ENCODE measurements at regions not wholly inside any gene's neighbourhood (a gene's known extent, or its start where the extent isn't known, plus 50 kb on each side); places are given as distances from the start of the nearest gene placed in this dataset.
"Not testable (repeated sequence)": the region's sequence is repeated elsewhere in the genome, so short reads cannot be mapped to it uniquely, and the experiment has no call there.

DNA sequence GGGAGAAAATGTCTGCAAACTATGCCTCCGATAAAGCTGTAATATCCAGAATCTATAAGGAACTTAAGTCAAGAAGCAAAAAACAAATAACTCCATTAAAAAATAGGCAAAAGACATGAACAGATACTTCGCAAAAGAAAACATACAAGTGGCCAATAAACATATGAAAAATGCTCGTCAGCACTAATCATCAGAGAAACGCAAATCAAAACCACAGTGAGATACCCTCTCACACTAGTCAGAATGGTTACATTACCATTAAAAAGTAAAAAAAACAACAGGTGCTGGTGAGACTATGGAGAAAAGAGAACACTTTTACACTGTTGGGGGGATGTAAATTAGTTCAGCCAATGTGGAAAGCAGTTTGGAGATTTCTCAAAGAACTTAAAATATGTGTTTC is 498.5 kb upstream of the GRM7 start:
- no peak for DNase-seq

DNA sequence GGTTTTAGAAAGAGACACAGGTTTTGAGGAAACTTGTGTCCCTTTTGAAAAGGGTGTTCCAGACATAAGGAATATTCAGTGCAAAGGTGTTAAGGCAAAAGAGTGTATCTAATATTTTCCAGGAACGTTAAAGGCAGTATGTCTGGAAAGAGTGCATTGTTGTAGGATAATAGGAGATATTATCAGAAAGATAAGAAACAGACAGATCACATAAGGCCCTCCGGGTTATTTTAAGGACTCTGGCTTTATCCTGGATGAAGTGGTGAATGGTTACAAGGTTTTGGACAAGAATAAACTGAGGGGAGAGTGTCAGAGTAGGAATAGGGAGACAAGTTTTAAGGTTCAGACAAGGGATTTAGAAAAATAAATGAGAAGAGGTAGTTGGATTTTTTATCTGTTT is 493.7 kb upstream of the GRM7 start:
- no peak for DNase-seq

DNA sequence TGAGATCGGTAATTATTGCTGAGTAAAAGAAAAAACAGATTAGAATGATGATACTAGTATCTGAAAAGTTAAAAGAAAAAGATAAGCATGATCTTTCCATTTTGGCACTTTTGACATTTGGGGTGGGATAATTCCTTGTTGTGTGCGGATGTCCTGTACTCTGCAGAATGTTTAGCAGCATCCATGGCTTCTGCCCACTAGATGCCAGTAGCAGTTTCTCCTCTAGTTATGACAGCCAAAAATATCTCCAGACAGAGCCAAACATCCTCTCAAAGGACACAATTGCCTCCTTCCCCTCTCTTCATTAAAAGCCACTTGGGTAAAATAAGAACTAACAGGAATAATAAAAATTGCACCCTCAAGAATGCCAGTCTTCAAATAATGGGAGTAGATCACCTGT is 468.8 kb upstream of the GRM7 start:
- no peak for DNase-seq

DNA sequence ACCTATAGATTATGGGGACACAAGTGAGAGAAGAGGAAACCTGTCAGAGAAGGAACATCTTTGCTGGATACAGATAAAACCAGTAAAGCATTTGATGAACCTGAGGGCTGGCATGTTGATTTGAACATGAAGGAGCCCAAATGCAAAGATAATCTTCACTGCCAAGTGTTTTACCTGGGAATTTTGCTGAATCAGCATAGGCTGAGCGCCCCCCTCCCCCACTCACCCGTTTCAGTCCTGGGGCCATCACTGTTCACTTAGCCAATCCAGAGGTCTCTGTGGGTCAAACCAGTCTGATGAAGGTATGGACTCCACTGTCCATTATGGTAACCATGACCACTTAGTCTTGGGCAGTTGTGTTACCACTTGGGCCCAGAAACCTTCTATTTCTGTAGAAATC is 466.0 kb upstream of the GRM7 start:
- no peak for DNase-seq

DNA sequence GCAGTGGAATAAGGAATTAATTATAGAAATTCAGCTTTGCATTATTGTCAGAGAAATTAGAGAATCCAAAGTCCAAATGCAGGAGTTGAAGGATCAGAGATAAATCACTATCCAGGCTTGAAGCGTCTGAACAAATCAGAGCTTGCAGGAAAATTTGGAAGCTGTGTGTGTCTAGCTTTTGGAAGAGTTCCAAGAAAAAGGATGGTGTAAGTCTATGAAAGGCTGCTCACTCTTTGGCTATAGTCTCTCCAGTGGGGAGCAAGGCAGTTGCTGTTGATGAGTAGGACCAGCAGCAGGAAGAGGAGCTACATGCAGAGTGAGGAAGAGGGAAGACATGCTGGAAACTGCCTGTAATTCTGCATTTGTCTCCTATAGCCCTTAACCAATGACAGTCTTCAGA is 464.3 kb upstream of the GRM7 start:
- no peak for DNase-seq

DNA sequence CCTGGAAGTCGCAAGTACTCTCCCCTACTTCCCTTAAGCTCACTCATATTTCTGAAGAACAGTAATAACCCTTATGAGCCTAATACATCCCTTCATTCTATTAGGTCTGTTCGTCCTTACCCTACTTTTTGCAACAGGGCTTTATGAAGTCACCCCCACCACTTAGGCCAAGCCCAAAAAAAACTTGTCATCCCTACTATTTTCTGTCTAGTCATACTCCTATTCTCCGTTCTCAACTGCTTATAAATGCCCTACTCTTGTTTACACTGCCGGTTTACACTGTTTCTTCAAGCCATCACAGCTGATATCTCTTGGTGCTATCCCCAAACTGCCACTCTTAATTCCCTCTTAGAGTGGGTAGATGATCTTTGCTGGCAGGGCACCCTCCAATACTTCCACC is 458.2 kb upstream of the GRM7 start:
- not testable (repeated sequence) for DNase-seq

DNA sequence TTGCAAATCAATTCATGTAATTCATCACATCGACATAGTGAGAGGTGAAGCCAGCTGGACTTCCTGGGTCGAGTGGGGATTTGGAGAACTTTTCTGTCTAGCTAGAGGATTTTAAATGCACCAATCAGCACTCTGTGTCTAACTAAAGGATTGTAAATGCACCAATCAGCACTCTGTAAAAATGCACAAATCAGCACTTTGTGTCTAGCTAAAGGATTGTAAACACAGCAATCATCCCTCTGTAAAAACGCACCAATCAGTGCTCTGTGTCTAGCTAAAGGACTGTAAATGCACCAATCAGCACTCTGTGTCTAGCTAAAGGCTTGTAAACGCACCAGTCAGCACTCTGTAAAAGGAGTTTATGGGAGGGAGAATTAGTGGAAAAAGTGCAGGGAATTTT is 454.0 kb upstream of the GRM7 start:
- not testable (repeated sequence) for DNase-seq

DNA sequence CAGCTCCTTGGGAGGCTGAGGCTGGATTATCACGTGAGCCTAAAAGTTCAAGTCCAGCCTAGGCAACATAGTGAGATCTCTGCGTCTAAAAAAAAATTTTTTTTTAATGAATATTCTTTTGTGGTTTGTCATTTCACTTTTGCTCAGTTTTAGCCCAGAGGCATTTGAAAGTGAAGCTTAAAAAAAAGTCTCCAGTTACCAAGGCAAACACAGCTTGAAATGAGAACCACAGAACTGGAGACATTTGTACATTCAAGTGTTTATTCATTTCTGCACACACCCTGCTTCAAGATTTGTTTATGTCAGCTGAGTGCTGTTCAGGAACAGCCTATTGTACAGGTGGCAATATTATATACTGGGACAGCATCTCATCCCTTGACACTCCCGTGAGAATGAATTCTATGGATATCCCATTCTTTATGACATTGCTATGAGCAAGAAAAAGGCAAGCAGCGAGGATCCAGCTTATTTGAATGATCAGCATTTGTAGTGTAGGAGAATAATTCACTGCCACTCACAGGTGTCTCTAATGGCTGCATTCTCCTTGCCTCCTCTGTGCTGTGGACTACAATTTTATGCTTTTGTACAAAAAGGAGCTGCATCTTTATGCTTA is 444.8 kb upstream of the GRM7 start:
- DNase-seq: no peak

DNA sequence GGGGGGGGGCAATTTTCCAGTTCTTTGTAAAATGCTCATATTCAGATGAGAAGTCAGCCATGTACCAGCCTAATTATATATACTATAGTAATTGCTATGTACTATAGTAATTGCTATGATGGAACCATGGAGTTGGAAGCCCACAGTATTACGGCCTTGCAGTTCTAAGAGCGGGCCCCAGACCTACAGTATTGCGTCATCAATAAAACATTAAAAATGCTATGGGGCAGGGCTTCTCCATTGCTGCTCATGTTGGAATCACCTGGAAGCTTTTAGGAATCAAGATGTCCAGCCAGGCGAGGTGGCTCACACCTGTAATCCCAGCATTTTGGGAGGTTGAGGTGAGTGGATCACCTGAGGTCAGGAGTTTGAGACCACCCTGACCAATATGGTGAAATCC is 443.7 kb upstream of the GRM7 start:
- no peak for DNase-seq

DNA sequence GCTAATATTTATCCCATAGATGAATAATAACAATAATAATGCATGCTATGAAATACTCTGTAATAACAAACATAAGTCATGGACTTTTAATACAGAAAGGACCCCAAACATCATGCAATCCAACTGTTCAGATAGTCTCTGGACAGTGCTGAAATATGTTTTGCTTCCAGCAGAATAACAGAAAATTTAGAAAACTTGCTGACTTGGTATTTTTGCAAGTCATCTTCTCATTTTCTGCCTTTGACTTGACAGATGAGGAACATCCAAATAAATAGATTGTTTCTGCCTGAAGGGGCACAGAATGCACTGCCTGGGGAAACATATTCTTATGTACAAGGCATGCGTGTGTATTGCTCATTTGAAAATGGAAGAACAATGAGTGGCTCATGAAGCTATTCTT is 442.4 kb upstream of the GRM7 start:
- DNase-seq: no peak

DNA sequence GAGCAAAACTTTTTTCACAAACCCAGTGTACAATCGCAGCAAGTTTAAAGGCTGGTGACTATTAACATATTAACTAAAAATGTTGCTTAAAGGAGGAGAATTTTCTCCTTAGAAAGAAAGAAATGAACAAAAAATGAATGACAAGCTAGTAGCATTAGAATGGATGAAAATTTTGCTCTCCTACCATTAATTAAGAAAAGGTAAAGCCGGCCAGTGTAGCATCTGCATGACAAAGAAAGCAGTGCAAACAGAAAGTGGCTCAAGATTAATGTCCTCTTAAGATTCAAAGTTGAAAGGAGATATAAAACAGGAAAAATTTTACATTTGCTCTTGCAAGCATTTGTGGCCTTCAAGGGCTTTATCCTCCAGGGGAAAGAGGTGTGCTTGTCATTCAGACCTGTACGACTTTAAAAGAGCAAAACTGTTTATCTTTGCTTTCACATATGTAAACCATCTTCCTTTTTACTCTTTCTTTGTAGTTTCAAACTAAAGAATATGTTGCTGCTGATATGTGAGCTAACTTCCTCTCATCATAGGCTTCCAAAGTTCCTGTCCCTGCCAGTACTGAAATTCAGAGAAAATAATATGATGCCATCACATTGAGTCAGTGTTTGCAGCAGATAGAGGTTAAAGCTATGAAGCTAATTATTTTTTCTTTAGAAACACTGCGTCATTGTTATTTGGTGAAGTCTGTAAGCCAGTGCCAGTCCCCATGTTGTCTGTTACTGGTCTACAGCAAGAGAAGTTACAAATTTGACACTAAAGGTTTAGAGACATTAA is 439.1 kb upstream of the GRM7 start:
- no peak for DNase-seq

DNA sequence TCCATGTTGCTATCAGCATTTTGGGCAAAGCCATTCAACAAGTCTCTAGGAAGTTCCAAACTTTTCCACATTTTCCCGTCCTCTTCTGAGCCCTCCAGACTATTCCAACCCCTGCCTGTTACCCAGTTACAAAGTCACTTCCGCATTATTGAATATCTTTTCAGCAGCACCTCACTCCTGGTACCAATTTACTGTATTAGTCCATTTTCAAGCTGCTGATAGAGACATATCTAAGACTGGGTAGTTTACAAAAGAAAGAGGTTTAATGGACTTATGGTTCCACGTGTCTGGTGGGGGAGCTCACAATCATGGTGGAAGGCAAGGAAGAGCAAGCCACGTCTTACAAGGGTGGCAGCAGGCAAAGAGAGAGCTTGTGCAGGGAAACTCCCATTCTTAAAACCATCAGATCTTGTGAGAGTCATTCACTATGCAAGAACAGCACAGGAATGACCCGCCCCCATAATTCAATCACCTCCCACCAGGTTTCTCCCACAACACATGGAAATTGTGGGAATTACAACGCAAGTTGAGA is 435.6 kb upstream of the GRM7 start:
- no peak for DNase-seq

DNA sequence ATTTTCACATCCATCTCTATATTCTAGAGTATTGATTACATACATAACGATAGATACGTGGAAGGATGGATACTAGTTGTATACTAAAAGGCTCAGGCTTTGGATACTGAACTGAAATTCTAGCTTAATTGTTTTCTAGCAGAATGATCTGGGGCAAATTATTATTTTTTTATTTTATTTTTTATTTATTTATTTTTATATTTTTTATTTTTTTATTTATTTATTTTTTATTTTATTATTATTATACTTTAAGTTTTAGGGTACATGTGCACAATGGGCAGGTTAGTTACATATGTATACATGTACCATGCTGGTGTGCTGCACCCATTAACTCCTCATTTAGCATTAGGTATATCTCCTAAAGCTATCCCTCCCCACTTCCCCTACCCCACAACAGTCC is 432.6 kb upstream of the GRM7 start:
- DNase-seq: not testable (repeated sequence)

DNA sequence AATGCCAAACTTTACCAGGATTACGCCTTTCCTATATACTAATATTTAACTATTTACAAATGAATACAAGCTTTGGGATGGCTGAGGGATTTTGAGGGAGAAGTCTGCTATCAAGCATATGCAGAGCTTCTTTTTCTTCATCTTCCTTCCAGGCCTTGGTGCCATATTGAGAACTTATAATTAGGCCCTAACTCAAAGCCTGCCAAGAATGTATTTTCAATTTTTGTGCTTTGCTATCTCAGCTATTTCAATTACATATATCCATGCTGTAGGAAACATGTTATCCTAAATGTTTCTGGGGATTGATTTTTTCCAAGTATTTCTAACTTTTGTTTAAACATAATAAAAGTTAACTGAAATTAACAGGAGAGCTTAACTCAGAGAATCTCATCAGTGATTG is 425.0 kb upstream of the GRM7 start:
- DNase-seq: no peak

DNA sequence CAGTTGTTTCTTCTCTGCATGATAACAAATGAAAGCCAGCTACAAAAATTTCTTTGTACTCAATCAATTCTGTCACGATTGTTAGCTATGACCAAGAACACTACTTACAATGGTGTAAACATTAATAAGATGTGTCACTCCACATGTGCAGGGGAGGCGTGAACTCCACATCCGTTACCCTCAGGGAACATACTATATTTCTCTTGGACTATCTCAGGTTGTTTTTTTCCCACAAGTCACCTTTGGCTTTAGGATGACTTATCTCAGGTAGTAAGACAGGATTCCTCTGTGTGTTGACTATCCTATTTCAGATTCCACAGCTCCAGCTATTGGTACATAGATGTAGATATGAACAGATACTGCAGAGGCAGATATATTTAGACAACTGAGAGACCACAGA is 423.3 kb upstream of the GRM7 start:
- DNase-seq: no peak

DNA sequence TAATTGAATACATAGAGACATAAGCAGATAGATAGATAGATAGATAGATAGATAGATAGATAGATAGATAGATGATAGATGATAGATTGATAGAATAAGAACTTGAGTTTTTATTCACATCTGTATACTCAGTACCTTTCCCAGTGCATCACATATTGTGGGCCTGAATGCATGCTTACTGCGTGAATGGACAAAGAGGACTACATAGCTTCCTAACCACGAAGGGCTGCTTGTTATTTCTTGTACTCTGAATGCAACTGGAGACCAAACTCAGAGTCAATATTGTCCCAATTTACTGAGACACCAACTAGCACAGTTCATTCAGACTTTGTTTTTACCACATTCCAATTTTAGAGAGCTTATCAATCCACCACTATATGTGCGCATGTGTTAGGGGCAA is 422.9 kb upstream of the GRM7 start:
- no peak for DNase-seq

DNA sequence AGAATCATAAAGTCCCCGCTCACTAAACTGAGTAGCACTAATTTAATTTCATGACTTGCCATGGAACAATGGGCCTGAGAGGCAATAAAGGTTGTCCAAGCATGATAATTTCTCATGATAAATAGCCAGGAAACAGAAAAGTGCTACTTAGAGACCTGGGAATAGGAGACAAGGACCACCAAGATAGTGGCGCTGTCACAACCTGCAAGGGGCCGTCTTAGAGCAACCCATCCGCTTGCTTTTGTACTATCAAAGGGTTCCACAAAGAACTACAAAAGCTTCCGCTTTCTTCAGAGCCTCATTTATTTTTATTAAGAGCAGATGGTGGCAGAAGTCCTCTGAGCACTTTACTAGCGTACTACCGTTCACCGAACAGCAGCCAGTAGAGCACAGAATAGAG is 421.7 kb upstream of the GRM7 start:
- DNase-seq: no peak

DNA sequence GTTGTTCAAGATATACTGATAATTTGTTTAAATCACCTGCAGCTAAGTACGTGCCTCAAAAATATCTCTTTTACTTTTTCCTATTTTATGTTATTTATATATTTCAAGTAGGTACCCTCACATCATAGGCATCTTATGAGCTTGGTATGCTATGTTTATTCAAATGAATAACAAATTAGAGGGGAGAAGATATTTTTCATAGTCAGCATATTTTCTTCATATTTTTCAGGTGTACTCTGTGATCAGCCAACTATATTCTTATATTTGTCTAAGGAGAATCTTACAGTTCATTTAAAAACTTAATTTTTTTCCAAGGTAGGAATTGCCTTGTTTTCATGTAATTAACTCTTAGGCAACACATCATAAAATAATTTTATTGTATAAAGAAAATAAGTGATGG is 421.1 kb upstream of the GRM7 start:
- no peak for DNase-seq

DNA sequence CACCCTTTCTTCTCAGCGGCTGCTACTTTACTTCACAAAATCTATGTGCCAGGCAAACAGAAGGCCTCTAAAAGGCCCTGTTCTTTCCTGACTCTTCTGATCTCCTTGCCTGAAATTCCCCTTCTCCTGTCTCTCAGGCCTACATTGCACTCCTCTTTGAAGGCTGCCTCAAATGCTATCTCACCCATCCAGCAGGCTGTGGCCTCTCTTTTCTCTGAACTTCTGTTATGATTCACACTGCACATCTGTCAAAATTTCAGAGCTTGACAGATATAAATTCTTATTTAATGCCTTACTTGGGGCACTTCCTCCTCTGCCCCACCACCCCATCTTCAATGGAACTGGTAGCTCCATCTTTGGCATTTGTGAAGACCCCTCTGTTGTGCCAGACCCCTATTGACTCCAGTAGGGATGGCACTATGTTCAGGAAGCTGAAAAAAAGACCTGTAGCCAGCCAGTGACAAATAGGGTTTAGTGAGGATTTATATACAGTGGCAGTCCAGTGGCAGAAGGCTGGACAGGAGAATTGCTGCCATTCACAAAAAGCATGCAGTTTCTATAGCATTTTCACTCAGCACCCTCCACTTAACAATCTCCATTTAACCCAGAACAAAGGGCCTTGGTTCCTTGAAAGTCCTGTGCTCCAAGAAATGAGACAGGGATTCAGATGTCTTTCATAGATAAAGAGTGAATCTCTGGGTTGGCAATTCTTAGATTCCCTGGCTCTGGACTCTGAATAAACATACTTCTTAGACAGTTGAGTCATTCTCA is 415.8 kb upstream of the GRM7 start:
- no peak for DNase-seq

DNA sequence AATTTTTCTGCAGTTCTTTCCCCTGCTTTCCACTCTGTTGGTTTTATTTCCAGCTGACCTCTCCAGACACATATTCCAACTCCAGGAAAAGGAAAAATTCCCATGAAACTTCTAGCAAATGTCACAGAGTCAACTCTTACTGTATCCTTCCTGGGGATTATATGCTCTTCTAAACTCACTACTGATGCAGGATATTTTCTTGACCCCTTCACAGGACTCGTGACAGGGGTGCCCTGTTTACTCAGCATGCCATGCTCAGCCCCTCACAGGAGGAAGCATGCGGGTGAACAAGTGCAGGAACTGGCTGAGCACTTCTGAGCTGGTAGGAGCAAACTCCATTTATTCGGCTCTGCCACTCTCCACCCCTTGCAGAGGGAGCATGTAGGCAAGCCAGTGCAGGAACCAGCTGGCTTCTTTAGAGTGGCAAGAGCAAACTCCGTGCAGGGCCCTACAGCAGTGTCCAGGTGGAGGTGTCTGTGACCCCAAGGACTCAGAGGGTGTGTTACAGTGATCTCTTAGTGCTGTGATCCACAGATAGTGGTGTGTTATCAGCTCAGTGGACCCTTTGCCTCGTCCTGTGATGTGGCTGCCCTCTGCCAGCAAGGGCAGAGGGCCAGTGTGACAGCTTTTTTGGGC is 413.6 kb upstream of the GRM7 start:
- DNase-seq: no peak

DNA sequence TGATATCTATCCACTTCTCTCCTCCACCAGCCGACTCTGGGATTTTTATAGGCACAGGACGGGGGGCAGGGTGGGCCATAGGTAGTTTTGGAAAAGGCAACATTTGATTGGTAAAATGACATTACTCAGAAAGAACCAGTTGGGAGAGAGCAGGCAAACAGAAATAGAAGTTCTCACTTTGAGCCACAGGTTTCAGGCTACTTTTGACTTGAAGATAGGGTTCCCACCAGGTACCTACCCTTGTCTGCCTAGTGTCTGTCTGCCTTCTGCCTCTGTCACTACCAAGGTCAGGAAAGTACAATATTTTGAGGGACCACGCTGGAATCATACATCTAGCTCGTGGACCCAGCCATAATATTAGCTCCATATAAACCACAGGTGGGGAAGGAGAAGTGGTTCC is 412.9 kb upstream of the GRM7 start:
- DNase-seq: no peak

DNA sequence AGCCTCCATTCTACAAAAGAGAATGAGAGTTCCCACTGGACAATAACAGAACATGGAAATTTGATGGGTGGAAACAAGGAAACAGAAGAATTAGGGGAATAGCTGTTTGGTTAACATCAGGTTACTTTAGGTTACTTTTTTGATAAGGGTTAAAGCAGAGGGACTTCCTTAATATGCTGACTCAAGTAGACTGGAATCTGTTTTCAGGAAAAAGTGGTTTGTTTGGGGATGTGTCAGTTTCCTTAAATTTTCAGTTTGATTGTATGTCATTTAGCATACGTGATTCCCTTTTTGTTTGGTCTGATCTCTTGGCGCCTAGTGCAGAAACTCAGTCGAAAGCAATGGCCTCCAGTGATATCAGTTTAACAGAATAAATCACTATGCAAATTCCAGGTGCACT is 411.8 kb upstream of the GRM7 start:
- no peak for DNase-seq

DNA sequence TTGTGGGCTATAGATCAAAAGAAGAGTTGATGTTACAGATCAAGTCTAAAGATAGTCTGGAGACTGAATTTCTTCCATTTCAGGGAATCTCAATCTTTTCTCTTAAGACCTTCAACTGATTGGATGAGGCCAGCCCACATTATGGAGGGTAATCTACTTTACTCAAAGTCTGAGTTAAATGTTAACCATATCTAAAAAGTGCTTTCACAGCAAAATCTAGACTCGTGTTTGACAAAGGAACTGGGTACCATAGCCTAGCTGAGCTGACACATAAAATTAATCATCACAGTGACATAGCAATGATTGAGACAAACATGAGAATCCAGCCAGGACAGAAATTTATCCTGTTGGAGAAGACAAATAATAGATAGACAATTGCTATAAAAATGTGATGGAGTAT is 407.9 kb upstream of the GRM7 start:
- no peak for DNase-seq

DNA sequence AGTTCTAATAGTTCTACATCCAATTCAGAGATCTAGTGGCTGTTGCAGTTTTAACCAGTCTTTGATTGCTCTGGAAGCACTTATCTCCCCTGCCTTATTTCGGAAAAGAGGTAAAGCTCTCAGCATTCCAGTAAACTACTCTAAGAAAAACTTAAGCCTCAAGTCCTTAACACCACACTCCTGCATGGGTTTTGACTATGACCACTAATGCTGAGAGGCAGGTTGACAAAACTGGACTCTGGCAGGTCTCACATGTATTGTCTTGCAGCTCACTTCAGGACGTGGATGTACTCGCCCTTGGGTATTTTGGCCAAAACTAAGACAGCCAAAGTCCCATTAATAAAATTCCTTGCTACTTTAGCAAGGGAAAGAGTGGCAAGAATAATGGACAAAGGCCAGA is 405.9 kb upstream of the GRM7 start:
- DNase-seq: no peak
